GM18870 (cell line): ENCODE measurements at regions not wholly inside any gene's neighbourhood (a gene's known extent, or its start where the extent isn't known, plus 50 kb on each side); places are given as distances from the start of the nearest gene placed in this dataset.
"Not testable (repeated sequence)": the region's sequence is repeated elsewhere in the genome, so short reads cannot be mapped to it uniquely, and the experiment has no call there.

ENCODE experiments used
- ATAC-seq: cut with Tn5 transposase; IDR thresholded peaks from one replicate; pipeline ENCODE4 v1.9.1; 2021; ENCODE audit warnings: moderate library complexity; ENCODE audit not compliant: unreplicated experiment

DNA sequence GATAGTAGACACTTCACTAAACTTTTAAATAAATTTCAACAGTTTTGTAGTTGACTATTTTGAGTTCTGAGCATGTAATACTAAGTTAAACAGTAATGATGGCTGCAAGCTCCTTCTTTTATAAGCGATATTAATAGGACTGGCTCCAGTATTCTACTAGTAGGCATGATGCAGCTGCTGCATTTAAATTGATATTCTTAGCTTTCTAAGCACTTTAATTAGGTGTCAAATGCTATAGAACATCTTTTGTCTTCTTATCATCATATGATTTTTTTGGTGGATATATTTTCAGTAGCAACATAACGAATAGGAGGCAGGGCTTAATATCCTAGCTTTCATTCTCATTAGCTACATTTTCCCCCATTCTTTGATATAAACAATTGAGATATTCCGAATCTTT, 141.1 kb downstream of the FBXO4 start:
- ATAC-seq, result no peak

DNA sequence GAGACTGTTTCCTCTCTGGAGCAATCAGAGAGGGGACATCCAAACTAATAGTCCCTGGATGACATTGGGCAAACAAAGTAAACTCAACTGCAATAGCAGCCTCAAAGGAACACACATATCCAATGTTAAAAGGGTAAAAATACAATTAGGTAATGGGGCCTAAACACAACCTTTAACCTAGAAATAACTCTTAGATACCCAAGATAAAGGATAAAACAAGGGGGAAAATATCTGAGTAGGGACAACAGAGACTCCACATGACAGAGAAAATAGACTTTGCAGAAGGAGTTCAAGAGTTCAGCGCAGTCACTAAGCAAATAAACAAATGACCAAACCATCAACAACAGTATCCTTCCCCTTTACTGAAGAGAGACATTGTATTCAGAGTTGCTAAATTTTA, 149.3 kb downstream of the FBXO4 start:
- no peak for ATAC-seq

DNA sequence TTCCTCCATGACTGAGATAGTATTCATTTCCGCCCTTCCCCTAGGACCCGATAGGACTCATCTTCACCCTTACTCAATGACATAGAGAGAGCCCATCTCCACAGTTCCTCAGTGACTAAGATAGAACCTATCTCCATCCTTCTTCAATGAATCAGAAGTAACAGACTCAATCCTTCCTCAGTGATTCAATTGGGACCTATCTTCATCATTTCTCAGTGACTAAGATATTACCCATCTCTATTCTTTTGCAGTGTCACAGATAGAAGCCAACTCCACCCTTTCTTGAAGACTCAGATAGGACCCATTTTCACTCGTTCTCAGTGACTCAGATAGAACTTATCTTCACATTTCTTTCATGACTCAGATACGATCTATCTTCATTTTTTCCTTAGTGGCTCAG, 164.6 kb downstream of the FBXO4 start:
- ATAC-seq, result no peak

GRCh38 chr5:42090162-42090561, 165.1 kb downstream of the FBXO4 start:
- ATAC-seq, result no peak

DNA sequence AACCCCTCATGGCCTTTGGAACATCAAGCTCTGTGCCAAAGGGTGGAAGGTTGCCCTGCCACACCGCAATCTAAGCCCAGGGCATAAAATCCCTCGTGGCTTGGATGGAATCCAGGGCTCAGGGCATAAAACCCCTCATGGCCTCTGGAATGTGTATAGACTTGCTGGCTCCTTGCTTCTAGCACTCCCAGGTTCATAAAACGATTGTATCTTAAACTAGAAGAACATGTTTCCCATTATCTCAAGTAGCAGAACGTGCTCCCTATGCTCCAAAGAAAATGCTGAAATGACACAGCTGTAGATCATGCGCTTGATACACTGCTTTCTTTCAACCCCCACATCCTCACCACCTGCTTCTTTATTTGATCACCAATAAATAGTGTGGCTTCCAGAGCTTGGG, 174.8 kb downstream of the FBXO4 start:
- ATAC-seq, result not testable (repeated sequence)

DNA sequence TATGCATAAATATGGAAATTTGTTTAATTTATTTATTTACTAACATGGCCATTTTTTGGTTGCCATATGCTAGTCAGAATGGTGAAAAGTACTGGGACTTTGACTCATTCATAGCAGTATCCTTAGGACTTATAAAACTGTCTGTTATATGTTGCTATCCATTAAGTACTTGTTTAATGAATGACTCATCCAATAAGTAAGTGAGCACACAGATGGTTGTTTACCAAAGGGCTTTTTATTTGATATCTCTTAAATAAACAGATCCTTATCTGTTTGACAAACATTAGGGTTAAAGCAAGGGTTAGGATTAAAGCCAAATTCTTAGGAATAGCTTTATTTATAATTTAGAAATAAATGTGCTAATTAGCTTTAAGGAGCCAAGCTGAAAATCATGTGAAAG, 183.4 kb downstream of the FBXO4 start:
- ATAC-seq, result no peak

DNA sequence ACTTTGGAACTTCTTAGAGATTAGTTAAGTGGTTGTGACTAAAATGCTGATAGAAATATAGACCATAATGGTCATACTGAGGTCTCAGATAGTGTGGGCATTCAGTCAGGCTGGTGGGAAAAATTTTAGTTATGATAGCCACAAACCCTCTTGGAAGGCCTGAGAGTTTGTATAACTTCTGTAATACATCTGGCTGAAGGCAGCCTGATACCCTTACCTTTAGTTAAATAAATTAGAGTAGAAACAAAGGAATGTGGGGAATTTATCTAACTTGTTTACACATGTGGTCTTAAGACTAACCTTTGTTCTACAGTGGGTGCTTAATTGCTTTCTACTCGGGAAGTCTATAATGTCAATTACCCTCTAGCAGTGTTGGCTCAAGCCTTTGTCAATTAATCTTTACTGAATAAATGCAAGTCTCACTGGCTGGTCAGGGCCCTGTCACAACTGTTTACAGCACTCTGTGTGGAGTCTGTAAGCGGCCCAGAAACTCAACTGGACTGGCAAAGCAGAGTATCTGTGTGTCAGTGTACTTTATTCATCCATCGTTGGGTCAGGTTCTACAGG, 184.0 kb downstream of the FBXO4 start:
- ATAC-seq, result no peak

DNA sequence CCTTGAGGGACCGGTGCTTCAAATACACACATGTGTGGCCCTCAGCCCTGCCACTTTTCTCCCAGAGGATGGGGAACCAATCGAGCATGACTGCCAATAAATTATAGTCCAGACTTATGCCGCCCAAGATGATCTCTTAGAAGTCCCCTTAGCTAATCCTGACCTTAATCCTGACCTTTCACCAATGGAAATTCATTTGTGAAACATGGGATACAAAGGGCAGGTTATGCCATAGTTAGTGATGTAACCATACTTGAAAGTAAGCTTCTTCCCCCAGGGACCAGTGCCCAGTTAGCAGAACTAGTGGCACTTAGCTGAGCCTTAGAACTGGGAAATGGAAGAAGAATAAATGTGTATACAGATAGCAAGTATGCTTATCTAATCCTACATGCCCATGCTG, 190.6 kb downstream of the FBXO4 start:
- not testable (repeated sequence) for ATAC-seq

- ATAC-seq, result no peak
Measured at GRCh38 chr5:42120070-42120469, 195.0 kb downstream of the FBXO4 start.

GRCh38 chr5:42121401-42121800, 196.3 kb downstream of the FBXO4 start:
- no peak for ATAC-seq

DNA sequence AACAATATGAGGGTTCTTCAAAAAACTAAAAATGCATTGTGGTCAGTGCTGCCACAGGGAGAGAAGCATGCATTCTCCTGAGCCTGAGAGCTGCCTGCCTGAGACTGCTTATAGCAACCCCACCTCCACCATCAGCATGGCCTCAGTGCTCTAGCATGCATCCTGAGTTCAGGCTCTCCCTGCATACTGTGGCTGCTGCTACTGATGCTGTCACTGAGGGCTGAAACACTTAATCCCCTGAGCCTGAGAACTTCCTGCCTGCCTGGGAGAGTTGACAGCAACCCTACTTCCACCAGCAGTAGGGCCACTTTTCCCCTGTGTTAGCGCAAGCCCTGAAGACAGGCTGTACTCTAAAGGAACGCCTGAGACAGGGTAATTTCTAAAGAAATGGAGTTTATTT, 206.0 kb downstream of the FBXO4 start:
- ATAC-seq, result no peak

DNA sequence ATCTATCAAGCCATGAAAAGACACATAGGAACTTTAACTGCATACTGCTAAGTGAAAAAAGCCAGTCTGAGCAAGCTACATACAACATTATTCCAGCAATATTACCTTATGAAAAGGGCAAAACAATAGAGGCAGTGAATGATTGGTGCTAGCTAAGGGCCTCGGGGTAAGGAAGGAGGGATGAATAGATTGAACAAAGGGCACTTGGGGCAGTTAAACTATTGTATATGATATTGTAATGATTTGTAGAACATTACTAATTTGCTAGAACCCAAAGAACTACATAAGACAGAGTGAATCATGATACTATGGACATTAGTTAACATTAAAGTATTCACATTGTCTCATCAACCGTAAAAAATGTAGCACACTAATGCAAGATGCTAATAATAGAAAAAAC, 218.3 kb downstream of the FBXO4 start:
- ATAC-seq, result no peak

DNA sequence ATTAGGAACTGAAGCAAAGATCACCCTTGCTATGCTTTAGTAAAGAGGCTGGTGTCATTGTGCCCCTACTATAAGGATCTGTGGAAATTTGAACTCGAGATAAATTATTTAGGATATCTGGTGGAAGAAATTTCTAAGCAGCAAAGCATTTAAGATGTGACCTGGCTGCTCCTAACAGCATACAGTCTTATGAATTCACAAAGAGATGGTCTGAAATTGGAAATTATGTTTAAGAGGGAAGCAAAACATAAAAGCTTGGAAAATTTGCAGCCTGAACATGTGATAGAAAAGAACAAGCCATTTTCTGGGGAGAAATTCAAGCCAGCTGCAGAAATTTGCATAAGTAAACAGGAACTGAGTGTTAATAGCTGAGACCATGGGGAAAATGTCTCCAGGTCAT, 223.7 kb downstream of the FBXO4 start:
- ATAC-seq, result no peak

DNA sequence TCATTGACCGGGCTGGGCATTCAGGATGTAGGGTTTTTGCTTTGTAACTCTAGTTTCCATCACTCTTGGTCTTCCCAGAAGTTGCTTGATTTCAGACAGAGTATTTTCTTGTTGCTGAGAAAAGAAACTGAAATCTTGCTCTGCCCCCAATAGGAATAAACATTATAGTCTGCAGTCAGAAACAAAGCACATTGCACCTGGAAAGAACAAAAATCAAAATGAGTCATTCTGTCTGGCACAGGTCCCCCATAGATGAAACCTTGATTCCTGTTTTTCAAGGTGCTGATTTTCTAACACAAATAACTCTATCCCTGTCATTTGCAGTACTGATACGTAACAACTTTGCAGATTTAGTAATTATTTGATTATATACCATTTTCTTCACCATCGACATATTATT, 232.1 kb downstream of the FBXO4 start:
- ATAC-seq, result no peak

DNA sequence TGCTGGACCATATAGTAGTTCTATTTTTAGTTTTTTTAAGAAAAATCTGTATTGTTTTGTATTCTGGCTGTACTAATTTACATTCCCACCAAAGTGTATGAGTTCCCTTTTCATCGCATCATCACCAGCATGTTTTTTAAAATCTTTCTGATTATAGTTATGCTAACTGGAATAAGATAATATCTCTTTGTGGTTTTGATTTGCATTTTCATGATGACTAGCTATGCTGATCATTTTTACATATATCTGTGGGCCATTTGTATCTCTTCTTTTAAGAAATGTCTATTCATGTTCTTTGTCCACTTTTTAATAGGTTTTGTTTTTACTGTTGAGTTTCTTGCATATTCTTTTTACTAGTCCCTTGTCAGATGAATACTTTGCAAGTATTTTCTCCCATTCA, 238.0 kb downstream of the FBXO4 start:
- ATAC-seq, result no peak

DNA sequence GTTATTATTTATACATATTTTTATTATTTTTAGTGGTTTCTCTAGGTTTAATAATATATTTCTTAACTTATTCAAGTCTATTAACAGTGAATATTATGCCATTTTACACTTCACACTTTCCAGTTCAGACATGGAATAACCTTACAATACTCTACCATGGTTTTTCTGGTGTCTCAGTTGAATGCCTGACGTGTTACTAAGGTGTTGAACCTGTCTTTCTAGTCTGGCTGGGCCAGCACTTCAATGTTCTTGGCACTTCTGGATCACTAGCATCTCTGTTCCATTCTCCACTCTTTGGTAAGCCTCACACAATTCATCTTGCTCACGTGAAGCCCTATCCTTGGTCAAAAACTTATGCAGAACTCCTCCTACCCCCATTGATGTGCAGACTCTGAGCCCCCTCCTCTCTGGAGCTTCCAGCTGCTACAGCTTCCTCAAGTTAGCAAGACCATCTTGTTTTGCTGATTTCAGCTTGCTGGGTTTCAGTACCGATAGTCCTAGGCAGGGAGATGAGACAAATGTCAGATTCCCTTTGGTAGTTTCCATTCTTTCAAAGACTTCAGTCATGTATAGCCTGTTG, 243.1 kb downstream of the FBXO4 start:
- no peak for ATAC-seq

- ATAC-seq, result not testable (repeated sequence)
Measured at GRCh38 chr5:42176118-42176517, 247.1 kb upstream of the GHR start.

GRCh38 chr5:42179843-42180242, 243.4 kb upstream of the GHR start:
- ATAC-seq, result not testable (repeated sequence)

- no peak for ATAC-seq
Measured at GRCh38 chr5:42216904-42217303, 206.3 kb upstream of the GHR start.

DNA sequence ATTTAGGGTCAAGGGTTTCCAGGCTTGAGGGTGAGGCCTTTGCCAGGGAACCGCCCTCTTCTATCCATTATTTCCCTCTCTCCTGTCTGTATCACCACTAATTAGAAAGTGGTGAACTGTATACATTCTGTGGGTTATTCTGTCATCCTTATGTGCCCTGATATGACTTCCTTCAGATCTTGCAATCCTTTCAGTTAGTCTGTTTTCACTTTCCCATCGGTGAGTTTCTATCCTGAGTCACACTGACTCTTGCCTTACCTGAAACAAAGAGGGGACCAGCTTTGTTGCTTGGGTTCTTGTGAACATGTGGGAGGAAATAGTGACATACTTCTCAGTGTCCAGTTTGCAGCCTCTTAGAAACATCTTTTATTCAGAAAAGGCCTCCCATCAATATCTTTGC, 205.4 kb upstream of the GHR start:
- no peak for ATAC-seq

GRCh38 chr5:42225009-42225408, 198.2 kb upstream of the GHR start:
- no peak for ATAC-seq

GRCh38 chr5:42228279-42228678, 195.0 kb upstream of the GHR start:
- no peak for ATAC-seq

DNA sequence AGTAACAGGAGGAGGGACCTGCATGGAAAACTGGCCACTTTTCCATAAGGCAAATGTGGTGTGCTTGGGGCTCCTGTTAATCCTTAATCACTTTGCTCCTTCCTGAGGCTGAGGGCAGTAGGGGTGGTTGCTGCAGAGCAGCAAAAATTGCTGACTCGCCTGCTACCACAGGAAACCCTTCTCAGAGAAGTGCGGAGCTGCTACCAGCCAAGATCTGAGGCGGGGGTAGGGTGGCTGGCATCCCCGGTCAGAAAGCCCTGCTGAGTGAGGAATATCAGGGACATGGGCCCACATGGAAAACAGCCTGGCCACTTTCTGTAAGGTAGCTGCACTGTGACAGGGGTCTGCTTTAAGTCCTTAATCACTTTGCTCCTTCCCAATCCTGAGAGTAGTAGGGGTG, 192.4 kb upstream of the GHR start:
- ATAC-seq, result no peak
